ENCODE measurements at regions not wholly inside any gene's neighbourhood (a gene's known extent, or its start where the extent isn't known, plus 50 kb on each side); places are given as distances from the start of the nearest gene placed in this dataset.
A peak's percentile ranks its signal among the peaks of the same experiment; 100 is the strongest.

DNA sequence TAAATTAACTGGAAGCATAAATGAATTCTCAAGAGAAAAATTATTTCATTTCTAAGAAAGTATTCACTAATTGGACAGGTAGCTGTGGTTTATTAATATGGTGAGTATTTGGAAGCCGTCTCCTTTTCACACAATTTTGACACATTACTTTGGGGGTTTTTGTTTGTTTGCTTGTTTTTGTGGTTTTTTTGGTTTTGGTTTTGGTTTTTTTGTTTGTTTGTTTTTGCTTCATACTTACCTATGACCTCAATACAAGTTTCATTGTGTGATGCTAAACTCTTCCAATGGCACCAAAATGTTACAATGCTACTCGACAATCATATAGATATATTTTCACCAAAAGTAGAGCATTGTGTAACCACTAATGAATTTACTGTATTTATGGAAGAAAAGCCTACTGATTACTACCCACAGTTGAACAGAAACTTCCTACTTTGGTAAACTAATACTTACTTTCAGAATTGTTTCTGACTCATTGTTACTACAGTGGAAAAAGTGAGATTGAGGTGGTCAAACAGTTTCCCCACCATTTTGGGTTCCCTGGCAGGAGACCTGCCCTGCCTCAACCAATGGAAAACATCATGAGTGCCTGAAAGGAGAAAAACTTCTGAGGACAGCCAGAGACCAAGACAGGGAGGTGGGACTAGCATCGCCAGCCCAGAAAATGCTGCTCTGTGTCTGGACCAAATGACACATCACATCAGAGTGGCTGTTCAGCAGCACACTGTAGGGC is 443.1 kb downstream of the HNRNPD start:
- Histone ChIP-seq H3K4me1 (ENCODE audit: control insufficient read depth, insufficient read depth, low read length) (no peaks in the 10 kb centered on the region), H3K4me2 (ENCODE audit: control insufficient read depth, insufficient read depth) (no peak overlapping the region), H3K27ac (ENCODE audit: control insufficient read depth, insufficient read depth) (no peak overlapping the region), H3K4me3 (no peak overlapping the region), H4K20me1 (ENCODE audit: control insufficient read depth, insufficient read depth) (no peaks in the 10 kb centered on the region), H2AFZ (ENCODE audit: control insufficient read depth, low read depth, low read length) (no peak overlapping the region), H3K9me3 (replicated peaks; ENCODE audit: control insufficient read depth, insufficient read depth, low read length) (no peaks in the 10 kb centered on the region), H3K36me3 (ENCODE audit: control insufficient read depth in 2 of 2, insufficient read depth in 2 of 2, low read length in 1 of 2) (no peaks in the 10 kb centered on the region), H3K27me3 (replicated peaks in 1 of 2; ENCODE audit: control insufficient read depth in 2 of 2, insufficient read depth in 2 of 2, low read length in 1 of 2) (no peaks in the 10 kb centered on the region), H3K9ac (ENCODE audit: control insufficient read depth, insufficient read depth, low read length) (no peak overlapping the region), H3K79me2 (ENCODE audit: control insufficient read depth, insufficient read depth, low read length) (no peaks in the 10 kb centered on the region)
- DNase-seq (ENCODE audit: low read depth, low spot score): no peak
- no peak for FAIRE-seq
- ChIA-PET RAD21 (ENCODE audit: unreplicated experiment) (interaction anchor here (0.6 kb wide), 1 partner anchor 436 kb away, joined by 3 read pairs; no protein-coding TSS in a partner anchor), CTCF (no interaction called here), POLR2A (no interaction called here), SMC1A (ENCODE audit: uncharacterized antibody, unreplicated experiment) (interaction anchor here (1.5 kb wide), 1 partner anchor 13 kb away, joined by 3 read pairs; no protein-coding TSS in a partner anchor)
- peak; percentile 23; the same call in 2 of the 3 replicates for ATAC-seq
- WGBS (ENCODE audit: insufficient coverage, insufficient replicate concordance, low lambda C conversion rate, missing lambda C conversion rate): 30% methylated on average over 3 of the region's 3 CpGs
- BruUV-seq (replicated peaks): no TSS peak
- in situ Hi-C loops (cut with MboI) (no loop called here), intact Hi-C loops (cut with micrococcal nuclease; ENCODE audit: unreplicated experiment) (no loop called here)
- TF ChIP-seq, protein P1, sequence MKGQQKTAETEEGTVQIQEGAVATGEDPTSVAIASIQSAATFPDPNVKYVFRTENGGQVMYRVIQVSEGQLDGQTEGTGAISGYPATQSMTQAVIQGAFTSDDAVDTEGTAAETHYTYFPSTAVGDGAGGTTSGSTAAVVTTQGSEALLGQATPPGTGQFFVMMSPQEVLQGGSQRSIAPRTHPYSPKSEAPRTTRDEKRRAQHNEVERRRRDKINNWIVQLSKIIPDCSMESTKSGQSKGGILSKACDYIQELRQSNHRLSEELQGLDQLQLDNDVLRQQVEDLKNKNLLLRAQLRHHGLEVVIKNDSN (IDR thresholded peaks at IDR 0.05; ENCODE audit: borderline replicate concordance, extremely low read length, insufficient read depth, low read depth, low read length): no peak
- no peak for TF ChIP-seq ASH2L (IDR thresholded peaks at IDR 0.05; ENCODE audit: borderline replicate concordance, low read depth)
- no peak for TF ChIP-seq KDM1A (IDR thresholded peaks at IDR 0.05; ENCODE audit: borderline replicate concordance)
- TF ChIP-seq PAX8 (IDR thresholded peaks at IDR 0.05): no peak
- TF ChIP-seq IRF4 (IDR thresholded peaks at IDR 0.05; ENCODE audit: low read depth, low read length): no peak
- TF ChIP-seq SIN3A (IDR thresholded peaks at IDR 0.05; ENCODE audit: low read depth, low read length): no peak
- no peak for TF ChIP-seq POU2F2 (IDR thresholded peaks at IDR 0.05; ENCODE audit: borderline replicate concordance, low read depth, low read length)
- TF ChIP-seq, protein P2, sequence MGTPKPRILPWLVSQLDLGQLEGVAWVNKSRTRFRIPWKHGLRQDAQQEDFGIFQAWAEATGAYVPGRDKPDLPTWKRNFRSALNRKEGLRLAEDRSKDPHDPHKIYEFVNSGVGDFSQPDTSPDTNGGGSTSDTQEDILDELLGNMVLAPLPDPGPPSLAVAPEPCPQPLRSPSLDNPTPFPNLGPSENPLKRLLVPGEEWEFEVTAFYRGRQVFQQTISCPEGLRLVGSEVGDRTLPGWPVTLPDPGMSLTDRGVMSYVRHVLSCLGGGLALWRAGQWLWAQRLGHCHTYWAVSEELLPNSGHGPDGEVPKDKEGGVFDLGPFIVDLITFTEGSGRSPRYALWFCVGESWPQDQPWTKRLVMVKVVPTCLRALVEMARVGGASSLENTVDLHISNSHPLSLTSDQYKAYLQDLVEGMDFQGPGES (IDR thresholded peaks at IDR 0.05): no peak
- TF ChIP-seq EED (IDR thresholded peaks at IDR 0.05; ENCODE audit: low read depth): no peak
- TF ChIP-seq, protein P3, sequence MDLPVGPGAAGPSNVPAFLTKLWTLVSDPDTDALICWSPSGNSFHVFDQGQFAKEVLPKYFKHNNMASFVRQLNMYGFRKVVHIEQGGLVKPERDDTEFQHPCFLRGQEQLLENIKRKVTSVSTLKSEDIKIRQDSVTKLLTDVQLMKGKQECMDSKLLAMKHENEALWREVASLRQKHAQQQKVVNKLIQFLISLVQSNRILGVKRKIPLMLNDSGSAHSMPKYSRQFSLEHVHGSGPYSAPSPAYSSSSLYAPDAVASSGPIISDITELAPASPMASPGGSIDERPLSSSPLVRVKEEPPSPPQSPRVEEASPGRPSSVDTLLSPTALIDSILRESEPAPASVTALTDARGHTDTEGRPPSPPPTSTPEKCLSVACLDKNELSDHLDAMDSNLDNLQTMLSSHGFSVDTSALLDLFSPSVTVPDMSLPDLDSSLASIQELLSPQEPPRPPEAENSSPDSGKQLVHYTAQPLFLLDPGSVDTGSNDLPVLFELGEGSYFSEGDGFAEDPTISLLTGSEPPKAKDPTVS (IDR thresholded peaks at IDR 0.05; ENCODE audit: low read depth, low read length): no peak
- no peak for TF ChIP-seq POLR2AphosphoS5 (IDR thresholded peaks at IDR 0.05; ENCODE audit: low read length)
- TF ChIP-seq EZH2 (IDR thresholded peaks at IDR 0.05; ENCODE audit: borderline replicate concordance, control insufficient read depth, low read depth, low read length): no peak
- no peak for TF ChIP-seq ZZZ3 (IDR thresholded peaks at IDR 0.05; ENCODE audit: control insufficient read depth, insufficient read length, low read depth)
- no peak for TF ChIP-seq NFYA (IDR thresholded peaks at IDR 0.05; ENCODE audit: borderline replicate concordance, low read depth, low read length)
- no peak for TF ChIP-seq RCOR1 (conservative IDR thresholded peaks at IDR 0.05; ENCODE audit: low read depth, low read length)

All from GM12878 (cell line).